ENCODE measurements at regions not wholly inside any gene's neighbourhood (a gene's known extent, or its start where the extent isn't known, plus 50 kb on each side); places are given as distances from the start of the nearest gene placed in this dataset.

DNA sequence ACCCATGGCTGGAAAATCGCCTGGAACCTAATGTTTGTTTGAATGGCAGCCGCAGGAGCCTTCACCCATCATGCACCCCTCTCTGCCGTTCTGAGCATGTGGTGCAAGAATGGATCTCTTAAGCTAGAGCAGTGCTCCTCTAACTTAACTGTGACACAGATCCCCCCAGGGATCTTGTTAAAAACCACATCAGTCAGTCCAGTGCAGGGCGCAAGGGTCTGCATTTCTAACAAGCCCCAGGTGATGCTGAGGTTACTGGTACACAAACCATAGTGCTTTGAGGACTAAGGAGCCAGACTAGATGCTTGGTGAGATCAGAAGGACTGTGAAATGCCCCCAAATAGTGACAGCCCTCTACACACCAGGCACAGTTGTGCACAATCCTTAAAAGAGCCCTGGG, 87.1 kb upstream of the KCTD1 start:
- TF ChIP-seq, protein P1, sequence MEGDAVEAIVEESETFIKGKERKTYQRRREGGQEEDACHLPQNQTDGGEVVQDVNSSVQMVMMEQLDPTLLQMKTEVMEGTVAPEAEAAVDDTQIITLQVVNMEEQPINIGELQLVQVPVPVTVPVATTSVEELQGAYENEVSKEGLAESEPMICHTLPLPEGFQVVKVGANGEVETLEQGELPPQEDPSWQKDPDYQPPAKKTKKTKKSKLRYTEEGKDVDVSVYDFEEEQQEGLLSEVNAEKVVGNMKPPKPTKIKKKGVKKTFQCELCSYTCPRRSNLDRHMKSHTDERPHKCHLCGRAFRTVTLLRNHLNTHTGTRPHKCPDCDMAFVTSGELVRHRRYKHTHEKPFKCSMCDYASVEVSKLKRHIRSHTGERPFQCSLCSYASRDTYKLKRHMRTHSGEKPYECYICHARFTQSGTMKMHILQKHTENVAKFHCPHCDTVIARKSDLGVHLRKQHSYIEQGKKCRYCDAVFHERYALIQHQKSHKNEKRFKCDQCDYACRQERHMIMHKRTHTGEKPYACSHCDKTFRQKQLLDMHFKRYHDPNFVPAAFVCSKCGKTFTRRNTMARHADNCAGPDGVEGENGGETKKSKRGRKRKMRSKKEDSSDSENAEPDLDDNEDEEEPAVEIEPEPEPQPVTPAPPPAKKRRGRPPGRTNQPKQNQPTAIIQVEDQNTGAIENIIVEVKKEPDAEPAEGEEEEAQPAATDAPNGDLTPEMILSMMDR (IDR thresholded peaks at IDR 0.05; ENCODE audit: poor library complexity): no peak
- TF ChIP-seq EZH2phosphoT487 (IDR thresholded peaks at IDR 0.05; ENCODE audit: low read depth, severe bottlenecking, unreplicated experiment): no peak
